ENCODE measurements at regions not wholly inside any gene's neighbourhood (a gene's known extent, or its start where the extent isn't known, plus 50 kb on each side); places are given as distances from the start of the nearest gene placed in this dataset.
"Not testable (repeated sequence)": the region's sequence is repeated elsewhere in the genome, so short reads cannot be mapped to it uniquely, and the experiment has no call there.

DNA sequence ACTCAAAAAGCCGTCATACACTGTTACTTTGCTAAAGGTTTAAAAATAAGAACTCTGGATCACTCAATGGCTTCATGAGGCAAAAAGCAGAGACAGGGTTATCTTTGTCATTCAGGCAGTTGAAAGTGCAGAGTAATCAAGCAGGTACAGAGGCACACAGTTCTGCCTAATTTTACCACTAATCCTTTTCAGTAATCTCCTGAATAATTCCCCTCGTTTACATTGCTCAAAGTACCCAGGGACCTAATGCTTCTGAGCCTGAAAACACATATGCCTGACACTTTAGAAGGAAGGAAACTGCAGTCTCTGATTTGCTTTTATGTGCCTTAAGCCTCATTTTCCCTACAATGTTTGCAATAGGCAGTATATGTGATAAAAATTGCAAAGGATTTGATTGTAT lies 71.4 kb upstream of the TRAM1L1 start:
- Mint-ChIP-seq H3K27me3 (ENCODE audit: insufficient read depth, unreplicated experiment) (no peaks in the 10 kb centered on the region), H3K9me3 (ENCODE audit: unreplicated experiment) (peaks cover 1% of the 10 kb centered on the region), H3K4me1 (ENCODE audit: insufficient read depth, unreplicated experiment) (no peaks in the 10 kb centered on the region), H3K4me3 (ENCODE audit: unreplicated experiment) (no peak overlapping the region), H3K36me3 (ENCODE audit: insufficient read depth, unreplicated experiment) (no peaks in the 10 kb centered on the region), H3K27ac (ENCODE audit: low read depth, unreplicated experiment) (no peak overlapping the region)
- ChIA-PET POLR2A (interaction anchor here (0.8 kb wide), 1 partner anchor 411 kb away, joined by 3 read pairs; no protein-coding TSS in a partner anchor), CTCF (interaction anchor here (0.6 kb wide), 1 partner anchor 17 kb away, joined by 5 read pairs; no protein-coding TSS in a partner anchor)
- no peak for DNase-seq (ENCODE audit: unreplicated experiment)
- intact Hi-C loops (cut with micrococcal nuclease) = no loop called here
- TF ChIP-seq, protein P1, sequence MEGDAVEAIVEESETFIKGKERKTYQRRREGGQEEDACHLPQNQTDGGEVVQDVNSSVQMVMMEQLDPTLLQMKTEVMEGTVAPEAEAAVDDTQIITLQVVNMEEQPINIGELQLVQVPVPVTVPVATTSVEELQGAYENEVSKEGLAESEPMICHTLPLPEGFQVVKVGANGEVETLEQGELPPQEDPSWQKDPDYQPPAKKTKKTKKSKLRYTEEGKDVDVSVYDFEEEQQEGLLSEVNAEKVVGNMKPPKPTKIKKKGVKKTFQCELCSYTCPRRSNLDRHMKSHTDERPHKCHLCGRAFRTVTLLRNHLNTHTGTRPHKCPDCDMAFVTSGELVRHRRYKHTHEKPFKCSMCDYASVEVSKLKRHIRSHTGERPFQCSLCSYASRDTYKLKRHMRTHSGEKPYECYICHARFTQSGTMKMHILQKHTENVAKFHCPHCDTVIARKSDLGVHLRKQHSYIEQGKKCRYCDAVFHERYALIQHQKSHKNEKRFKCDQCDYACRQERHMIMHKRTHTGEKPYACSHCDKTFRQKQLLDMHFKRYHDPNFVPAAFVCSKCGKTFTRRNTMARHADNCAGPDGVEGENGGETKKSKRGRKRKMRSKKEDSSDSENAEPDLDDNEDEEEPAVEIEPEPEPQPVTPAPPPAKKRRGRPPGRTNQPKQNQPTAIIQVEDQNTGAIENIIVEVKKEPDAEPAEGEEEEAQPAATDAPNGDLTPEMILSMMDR (IDR thresholded peaks at IDR 0.05; ENCODE audit: unreplicated experiment) = no peak
- BruUV-seq (replicated peaks) = no TSS peak

DNA sequence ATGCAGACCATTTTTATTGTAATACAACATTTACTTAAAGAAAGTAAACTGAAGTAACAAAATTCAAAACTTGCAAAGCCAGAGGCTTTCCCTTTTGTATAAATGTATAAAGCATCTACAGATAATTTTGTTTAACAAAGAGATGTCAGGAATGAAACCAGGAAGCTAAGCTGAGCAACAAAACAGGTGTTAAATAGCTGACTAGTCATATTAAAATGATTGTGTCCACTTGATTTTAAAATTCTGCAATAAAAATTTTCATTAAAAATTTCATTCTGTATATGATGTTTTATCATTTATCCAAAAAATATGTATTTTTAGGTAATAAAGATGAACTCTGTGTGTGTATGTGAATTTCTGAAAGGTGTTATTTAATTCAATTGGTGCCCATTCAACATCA lies 72.0 kb upstream of the TRAM1L1 start:
- Mint-ChIP-seq H3K27me3 (ENCODE audit: insufficient read depth, unreplicated experiment) (no peaks in the 10 kb centered on the region), H3K36me3 (ENCODE audit: insufficient read depth, unreplicated experiment) (no peaks in the 10 kb centered on the region), H3K4me3 (ENCODE audit: unreplicated experiment) (no peak overlapping the region), H3K9me3 (ENCODE audit: unreplicated experiment) (no peaks in the 10 kb centered on the region), H3K4me1 (ENCODE audit: insufficient read depth, unreplicated experiment) (no peaks in the 10 kb centered on the region), H3K27ac (ENCODE audit: low read depth, unreplicated experiment) (no peak overlapping the region)
- ChIA-PET CTCF (interaction anchor here (0.6 kb wide), 1 partner anchor 17 kb away, joined by 5 read pairs; no protein-coding TSS in a partner anchor), POLR2A (interaction anchor here (0.8 kb wide), 1 partner anchor 411 kb away, joined by 3 read pairs; no protein-coding TSS in a partner anchor)
- BruUV-seq (replicated peaks) = no TSS peak
- no peak for DNase-seq (ENCODE audit: unreplicated experiment)
- intact Hi-C loops (cut with micrococcal nuclease) = no loop called here
- TF ChIP-seq, protein P1 (IDR thresholded peaks at IDR 0.05; ENCODE audit: unreplicated experiment) = no peak

DNA sequence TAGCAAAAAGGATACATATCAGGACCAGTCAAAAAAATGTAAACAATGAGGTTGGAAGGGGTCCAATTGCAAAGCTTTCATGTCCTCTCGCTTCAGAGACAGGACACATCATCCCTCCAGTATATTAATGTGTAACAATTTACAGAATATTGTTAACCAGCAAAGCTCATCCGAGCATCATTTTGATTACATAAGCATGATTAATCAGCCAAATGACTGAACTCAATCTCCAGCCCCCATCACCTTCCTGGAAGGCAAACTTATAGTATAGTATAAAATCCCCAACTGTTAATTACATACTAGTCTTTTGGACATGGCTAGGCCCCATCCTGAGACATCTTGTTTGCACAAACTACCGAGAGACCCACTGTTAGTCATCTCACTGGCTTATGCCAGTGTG lies 77.6 kb upstream of the TRAM1L1 start:
- BruUV-seq (replicated peaks) = no TSS peak
- Mint-ChIP-seq H3K36me3 (ENCODE audit: insufficient read depth, unreplicated experiment) (no peaks in the 10 kb centered on the region), H3K27ac (ENCODE audit: low read depth, unreplicated experiment) (no peak overlapping the region), H3K9me3 (ENCODE audit: unreplicated experiment) (no peaks in the 10 kb centered on the region), H3K4me3 (ENCODE audit: unreplicated experiment) (no peak overlapping the region), H3K27me3 (ENCODE audit: insufficient read depth, unreplicated experiment) (no peaks in the 10 kb centered on the region), H3K4me1 (ENCODE audit: insufficient read depth, unreplicated experiment) (no peaks in the 10 kb centered on the region)
- ChIA-PET POLR2A (no interaction called here), CTCF (interaction anchor here (0.7 kb wide), 1 partner anchor 828 kb away, joined by 3 read pairs; no protein-coding TSS in a partner anchor)
- DNase-seq (ENCODE audit: unreplicated experiment) = no peak
- intact Hi-C loops (cut with micrococcal nuclease) = no loop called here
- TF ChIP-seq, protein P1 (IDR thresholded peaks at IDR 0.05; ENCODE audit: unreplicated experiment) = no peak

DNA sequence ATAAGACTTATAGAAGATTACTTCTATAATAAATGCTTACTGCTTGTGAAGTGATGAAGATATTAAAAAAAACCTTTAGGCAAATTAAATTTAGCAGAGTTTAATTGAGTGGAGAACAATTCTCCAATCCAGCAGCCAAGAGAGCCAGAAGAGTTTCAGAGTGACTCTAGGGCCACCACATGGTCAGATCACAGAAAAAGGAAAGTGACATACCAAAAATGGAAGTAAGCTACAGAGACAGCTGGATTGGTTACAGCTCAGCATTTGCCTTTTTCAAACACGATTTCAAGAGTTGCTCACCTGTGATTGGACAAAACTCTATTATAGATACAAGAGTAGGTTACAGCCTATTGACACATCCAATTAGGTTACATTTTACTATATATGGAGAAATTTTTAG lies 79.0 kb upstream of the TRAM1L1 start:
- intact Hi-C loops (cut with micrococcal nuclease) = no loop called here
- no TSS peak for BruUV-seq (replicated peaks)
- Mint-ChIP-seq H3K4me3 (ENCODE audit: unreplicated experiment) (no peak overlapping the region), H3K27ac (ENCODE audit: low read depth, unreplicated experiment) (no peak overlapping the region), H3K27me3 (ENCODE audit: insufficient read depth, unreplicated experiment) (no peaks in the 10 kb centered on the region), H3K36me3 (ENCODE audit: insufficient read depth, unreplicated experiment) (no peaks in the 10 kb centered on the region), H3K9me3 (ENCODE audit: unreplicated experiment) (no peaks in the 10 kb centered on the region), H3K4me1 (ENCODE audit: insufficient read depth, unreplicated experiment) (no peaks in the 10 kb centered on the region)
- DNase-seq (ENCODE audit: unreplicated experiment) = no peak
- TF ChIP-seq, protein P1 (IDR thresholded peaks at IDR 0.05; ENCODE audit: unreplicated experiment) = no peak
- POLR2A ChIA-PET = no interaction called here
- CTCF ChIA-PET = no interaction called here

DNA sequence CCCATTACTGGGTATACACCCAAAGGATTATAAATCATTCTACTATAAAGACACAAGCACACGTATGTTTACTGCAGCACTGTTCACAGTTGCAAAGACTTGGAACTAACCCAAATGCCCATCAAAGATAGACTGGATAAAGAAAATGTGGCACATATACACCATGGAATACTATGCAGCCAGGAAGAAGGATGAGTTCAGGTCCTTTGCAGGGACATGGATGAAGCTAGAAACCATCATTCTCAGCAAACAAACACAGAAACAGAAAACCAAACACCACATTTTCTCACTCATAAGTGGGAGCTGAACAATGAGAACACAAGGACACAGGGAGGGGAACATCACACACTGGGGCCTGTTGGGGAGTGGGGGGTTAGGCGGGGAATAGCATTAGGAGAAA lies 90.0 kb upstream of the TRAM1L1 start:
- POLR2A ChIA-PET; intact Hi-C loops (cut with micrococcal nuclease); H3K9me3 Mint-ChIP-seq (ENCODE audit: unreplicated experiment); H3K4me3 Mint-ChIP-seq (ENCODE audit: unreplicated experiment); DNase-seq (ENCODE audit: unreplicated experiment); BruUV-seq (replicated peaks); H3K27me3 Mint-ChIP-seq (ENCODE audit: insufficient read depth, unreplicated experiment); H3K27ac Mint-ChIP-seq (ENCODE audit: low read depth, unreplicated experiment); CTCF ChIA-PET; H3K4me1 Mint-ChIP-seq (ENCODE audit: insufficient read depth, unreplicated experiment); H3K36me3 Mint-ChIP-seq (ENCODE audit: insufficient read depth, unreplicated experiment): not testable (repeated sequence)

Measured in MCF 10A (cell line).